ENCODE measurements at regions not wholly inside any gene's neighbourhood (a gene's known extent, or its start where the extent isn't known, plus 50 kb on each side); places are given as distances from the start of the nearest gene placed in this dataset.

DNA sequence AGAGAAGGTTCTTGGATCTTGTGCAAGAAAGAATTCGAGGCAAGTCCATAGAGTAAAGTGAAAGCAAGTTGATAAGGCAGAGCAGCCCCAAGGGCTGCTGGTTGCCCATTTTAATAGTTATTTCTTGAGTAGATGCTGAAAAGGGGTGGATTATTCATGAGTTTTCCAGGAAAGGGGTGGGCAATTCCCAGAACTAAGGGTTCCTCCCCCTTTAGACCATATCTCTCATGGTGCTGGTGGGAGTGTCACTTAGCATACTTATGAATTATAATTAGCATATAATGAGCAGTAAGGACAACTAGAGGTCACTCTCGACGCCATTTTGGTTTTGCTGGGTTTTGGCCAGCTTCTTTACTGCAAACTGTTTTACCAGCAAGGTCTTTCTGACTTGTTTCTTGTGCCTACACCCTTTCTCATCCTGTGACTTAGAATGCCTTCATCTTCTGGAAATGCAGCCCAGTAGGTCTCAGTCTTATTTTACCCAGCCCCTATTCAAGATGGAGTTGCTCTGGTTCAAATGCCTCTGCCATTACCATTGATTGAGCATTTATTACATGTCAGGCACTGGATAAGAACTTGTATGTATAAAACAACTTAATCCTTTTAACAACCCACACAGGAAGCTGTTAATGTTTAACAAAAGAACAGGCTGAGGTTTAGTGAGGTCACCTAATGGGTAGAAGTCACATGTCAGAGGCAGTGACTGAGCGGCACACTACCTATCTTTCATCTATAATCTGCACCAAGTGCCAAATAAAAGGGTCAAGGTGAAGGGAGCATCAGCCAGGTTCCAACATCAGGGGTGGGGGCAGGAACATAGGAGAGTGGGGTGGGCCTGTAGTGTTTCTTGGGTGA is 250.9 kb downstream of the ICOS start:
- 74% methylated on average over 3 of the region's 4 CpGs for WGBS
- no peak for DNase-seq

DNA sequence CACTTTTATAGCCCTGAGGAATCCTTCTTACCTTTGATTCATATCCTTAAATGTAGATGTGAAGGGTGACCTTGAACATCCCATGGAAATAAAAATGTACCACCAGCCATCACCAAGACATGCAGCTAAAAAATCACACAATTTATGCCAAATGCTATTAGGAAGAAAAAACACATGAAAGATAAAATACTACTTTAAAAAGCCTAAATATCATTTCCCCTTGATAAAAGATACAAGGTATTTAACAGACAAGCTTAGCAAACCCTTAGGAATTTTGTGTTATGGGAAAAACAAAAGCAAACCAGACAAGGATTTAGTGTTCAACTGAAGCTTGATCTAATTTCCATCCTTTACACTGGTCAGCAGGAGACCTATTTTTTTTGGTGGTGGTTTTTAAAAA is 255.0 kb downstream of the ICOS start:
- Histone ChIP-seq H3K9me3 (ENCODE audit: control insufficient read depth, low read length) (no peaks in the 10 kb centered on the region), H3K79me1 (replicated peaks; ENCODE audit: low read length, poor library complexity, severe bottlenecking) (no peaks in the 10 kb centered on the region), H3K36me3 (ENCODE audit: control insufficient read depth in 1 of 2, insufficient read depth in 2 of 2, low read depth in 1 of 2, low read length in 2 of 2) (no peaks in the 10 kb centered on the region), H2BK15ac (ENCODE audit: low read depth, poor library complexity, severe bottlenecking) (no peak overlapping the region), H3K23ac (ENCODE audit: low read length in 2 of 2) (no peak overlapping the region), H2AFZ (ENCODE audit: low read depth, low read length) (no peak overlapping the region), H3K4me2 (ENCODE audit: low read length, poor library complexity, severe bottlenecking) (no peak overlapping the region), H2BK12ac (ENCODE audit: low read length in 2 of 2) (no peak overlapping the region), H3K27me3 (ENCODE audit: control insufficient read depth in 1 of 2, insufficient read depth in 1 of 2, low read length in 2 of 2) (peaks cover 6 to 9% of the 10 kb centered on the region in 2 experiments), H4K91ac (ENCODE audit: low read length) (no peak overlapping the region), H3K18ac (ENCODE audit: low read depth in 1 of 2, low read length in 2 of 2) (no peak overlapping the region), H3K9ac (ENCODE audit: low read length) (no peak overlapping the region), H3K4me3 (ENCODE audit: insufficient read depth in 1 of 2, low read depth in 1 of 2, low read length in 2 of 2) (no peak overlapping the region), H2AK5ac (ENCODE audit: low read length, severe bottlenecking) (no peak overlapping the region), H4K8ac (ENCODE audit: low read length) (no peak overlapping the region), H2BK5ac (ENCODE audit: low read depth, low read length, poor library complexity, severe bottlenecking) (no peak overlapping the region), H3K27ac (ENCODE audit: low read length, poor library complexity, severe bottlenecking) (no peak overlapping the region), H3K14ac (ENCODE audit: low read length in 2 of 2) (no peak overlapping the region), H3K4me1 (ENCODE audit: control insufficient read depth, insufficient read depth, low read depth, low read length) (peaks cover 2% of the 10 kb centered on the region), H2BK120ac (ENCODE audit: low read depth, low read length) (no peak overlapping the region), H3K4ac (ENCODE audit: low read depth in 1 of 2, low read length in 2 of 2) (no peak overlapping the region)
- DNase-seq: no peak

More for the DNA sequence above, 250.9 kb downstream of the ICOS start:
- no peaks in the 10 kb centered on the region for H3K36me3 ChIP-seq (ENCODE audit: control insufficient read depth in 1 of 2, insufficient read depth in 2 of 2, low read depth in 1 of 2, low read length in 2 of 2)
- no peak overlapping the region for H3K18ac ChIP-seq (ENCODE audit: low read depth in 1 of 2, low read length in 2 of 2)
- H3K27ac ChIP-seq (ENCODE audit: low read length, poor library complexity, severe bottlenecking): no peak overlapping the region
- H2AFZ ChIP-seq (ENCODE audit: low read depth, low read length): no peak overlapping the region
- no peak overlapping the region for H3K9ac ChIP-seq (ENCODE audit: low read length)
- H3K27me3 ChIP-seq (ENCODE audit: control insufficient read depth in 1 of 2, insufficient read depth in 1 of 2, low read length in 2 of 2): no peaks in the 10 kb centered on the region
- no peak overlapping the region for H4K91ac ChIP-seq (ENCODE audit: low read length)
- no peak overlapping the region for H3K4ac ChIP-seq (ENCODE audit: low read depth in 1 of 2, low read length in 2 of 2)
- H3K9me3 ChIP-seq (ENCODE audit: control insufficient read depth, low read length): no peaks in the 10 kb centered on the region
- H3K23ac ChIP-seq (ENCODE audit: low read length in 2 of 2): no peak overlapping the region
- H2BK5ac ChIP-seq (ENCODE audit: low read depth, low read length, poor library complexity, severe bottlenecking): no peak overlapping the region
- H3K4me1 ChIP-seq (ENCODE audit: control insufficient read depth, insufficient read depth, low read depth, low read length): peaks cover 2% of the 10 kb centered on the region
- H2BK15ac ChIP-seq (ENCODE audit: low read depth, poor library complexity, severe bottlenecking): no peak overlapping the region
- H3K4me3 ChIP-seq (ENCODE audit: insufficient read depth in 1 of 2, low read depth in 1 of 2, low read length in 2 of 2): no peak overlapping the region
- H4K8ac ChIP-seq (ENCODE audit: low read length): no peak overlapping the region
- no peaks in the 10 kb centered on the region for H3K79me1 ChIP-seq (replicated peaks; ENCODE audit: low read length, poor library complexity, severe bottlenecking)
- no peak overlapping the region for H2AK5ac ChIP-seq (ENCODE audit: low read length, severe bottlenecking)
- no peak overlapping the region for H2BK120ac ChIP-seq (ENCODE audit: low read depth, low read length)
- H2BK12ac ChIP-seq (ENCODE audit: low read length in 2 of 2): no peak overlapping the region
- no peak overlapping the region for H3K4me2 ChIP-seq (ENCODE audit: low read length, poor library complexity, severe bottlenecking)
- no peak overlapping the region for H3K14ac ChIP-seq (ENCODE audit: low read length in 2 of 2)

DNA sequence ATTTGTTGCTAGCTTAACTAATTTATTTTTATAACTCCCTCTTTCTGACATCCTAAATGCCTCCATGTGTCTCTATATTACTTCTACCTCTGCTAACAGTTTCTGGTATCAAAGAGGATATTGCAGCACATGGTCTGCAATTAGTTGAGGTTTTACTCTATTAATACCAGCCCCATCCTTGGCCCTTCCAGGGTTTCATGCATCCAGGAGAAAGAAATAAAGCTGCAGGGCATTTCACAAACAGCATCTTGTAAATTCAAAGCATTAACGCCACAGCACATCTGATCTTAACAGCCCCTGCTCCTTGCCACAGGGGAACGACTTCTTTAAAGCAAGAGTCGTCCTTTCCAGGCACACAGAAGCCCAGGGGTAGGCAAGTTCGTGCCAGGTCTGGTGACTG is 258.9 kb downstream of the ICOS start:
- Histone ChIP-seq H2BK5ac (ENCODE audit: low read depth, low read length, poor library complexity, severe bottlenecking) (no peak overlapping the region), H3K18ac (ENCODE audit: low read depth in 1 of 2, low read length in 2 of 2) (no peak overlapping the region), H3K79me1 (replicated peaks; ENCODE audit: low read length, poor library complexity, severe bottlenecking) (no peaks in the 10 kb centered on the region), H3K14ac (ENCODE audit: low read length in 2 of 2) (no peak overlapping the region), H3K23ac (ENCODE audit: low read length in 2 of 2) (no peak overlapping the region), H3K4me2 (ENCODE audit: low read length, poor library complexity, severe bottlenecking) (no peak overlapping the region), H3K27me3 (ENCODE audit: control insufficient read depth in 1 of 2, insufficient read depth in 1 of 2, low read length in 2 of 2) (peaks cover 6 to 9% of the 10 kb centered on the region in 2 experiments), H2BK120ac (ENCODE audit: low read depth, low read length) (no peak overlapping the region), H3K4me3 (ENCODE audit: insufficient read depth in 1 of 2, low read depth in 1 of 2, low read length in 2 of 2) (no peak overlapping the region), H2AFZ (ENCODE audit: low read depth, low read length) (no peak overlapping the region), H2BK12ac (ENCODE audit: low read length in 2 of 2) (no peak overlapping the region), H4K91ac (ENCODE audit: low read length) (no peak overlapping the region), H4K8ac (ENCODE audit: low read length) (no peak overlapping the region), H3K4me1 (ENCODE audit: control insufficient read depth, insufficient read depth, low read depth, low read length) (no peaks in the 10 kb centered on the region), H3K9me3 (ENCODE audit: control insufficient read depth, low read length) (no peaks in the 10 kb centered on the region), H3K9ac (ENCODE audit: low read length) (no peak overlapping the region), H3K36me3 (ENCODE audit: control insufficient read depth in 1 of 2, insufficient read depth in 2 of 2, low read depth in 1 of 2, low read length in 2 of 2) (no peaks in the 10 kb centered on the region), H2BK15ac (ENCODE audit: low read depth, poor library complexity, severe bottlenecking) (no peak overlapping the region), H3K4ac (ENCODE audit: low read depth in 1 of 2, low read length in 2 of 2) (no peak overlapping the region), H2AK5ac (ENCODE audit: low read length, severe bottlenecking) (no peak overlapping the region), H3K27ac (ENCODE audit: low read length, poor library complexity, severe bottlenecking) (no peak overlapping the region)
- 53% methylated on average over 4 of the region's 4 CpGs for WGBS
- no peak for DNase-seq

DNA sequence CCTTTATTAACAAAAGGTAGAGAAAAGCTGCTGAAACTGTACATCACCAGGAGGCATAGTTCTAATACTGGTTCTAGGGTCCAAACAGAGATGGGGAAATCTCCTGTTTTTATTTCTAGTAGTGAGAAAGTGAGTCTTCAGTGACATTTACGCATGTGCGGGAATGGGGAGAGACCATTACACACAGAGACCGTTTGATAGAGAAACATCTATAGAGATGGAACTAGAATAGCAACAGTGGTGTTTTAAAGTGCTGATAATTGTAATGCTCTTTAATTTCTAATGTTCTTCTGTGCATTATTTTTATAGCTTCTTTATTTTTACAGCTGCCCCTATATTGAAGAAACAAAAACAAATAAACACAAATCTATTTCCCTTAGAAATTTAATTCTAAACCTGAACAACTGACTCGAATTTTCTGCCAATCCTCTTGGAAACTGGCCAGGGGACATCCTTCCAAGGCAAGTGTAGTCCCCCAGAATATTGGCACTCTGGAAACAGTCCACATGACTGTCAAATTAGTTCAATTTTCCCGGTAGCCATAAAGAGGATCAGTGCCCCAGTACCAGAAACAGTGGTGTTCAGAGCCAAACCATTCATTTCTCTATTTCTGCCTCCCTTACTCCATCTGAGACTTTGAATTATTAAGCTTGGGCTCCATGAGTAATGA is 260.9 kb downstream of the ICOS start:
- no peak overlapping the region for H2AK5ac ChIP-seq (ENCODE audit: low read length, severe bottlenecking)
- H3K9ac ChIP-seq (ENCODE audit: low read length): no peak overlapping the region
- H2BK12ac ChIP-seq (ENCODE audit: low read length in 2 of 2): no peak overlapping the region
- H3K18ac ChIP-seq (ENCODE audit: low read depth in 1 of 2, low read length in 2 of 2): no peak overlapping the region
- WGBS: 77% methylated on average over 5 of the region's 5 CpGs
- no peak overlapping the region for H3K27ac ChIP-seq (ENCODE audit: low read length, poor library complexity, severe bottlenecking)
- H3K4me3 ChIP-seq (ENCODE audit: insufficient read depth in 1 of 2, low read depth in 1 of 2, low read length in 2 of 2): no peak overlapping the region
- no peak overlapping the region for H4K8ac ChIP-seq (ENCODE audit: low read length)
- no peak overlapping the region for H3K4ac ChIP-seq (ENCODE audit: low read depth in 1 of 2, low read length in 2 of 2)
- no peak overlapping the region for H2BK15ac ChIP-seq (ENCODE audit: low read depth, poor library complexity, severe bottlenecking)
- no peaks in the 10 kb centered on the region for H3K79me1 ChIP-seq (replicated peaks; ENCODE audit: low read length, poor library complexity, severe bottlenecking)
- H2BK5ac ChIP-seq (ENCODE audit: low read depth, low read length, poor library complexity, severe bottlenecking): no peak overlapping the region
- H3K4me1 ChIP-seq (ENCODE audit: control insufficient read depth, insufficient read depth, low read depth, low read length): no peaks in the 10 kb centered on the region
- H3K9me3 ChIP-seq (ENCODE audit: control insufficient read depth, low read length): no peaks in the 10 kb centered on the region
- no peak overlapping the region for H4K91ac ChIP-seq (ENCODE audit: low read length)
- no peak overlapping the region for H2AFZ ChIP-seq (ENCODE audit: low read depth, low read length)
- H3K27me3 ChIP-seq (ENCODE audit: control insufficient read depth in 1 of 2, insufficient read depth in 1 of 2, low read length in 2 of 2): peaks cover 6 to 9% of the 10 kb centered on the region in 2 experiments
- no peak overlapping the region for H2BK120ac ChIP-seq (ENCODE audit: low read depth, low read length)
- H3K4me2 ChIP-seq (ENCODE audit: low read length, poor library complexity, severe bottlenecking): no peak overlapping the region
- H3K23ac ChIP-seq (ENCODE audit: low read length in 2 of 2): no peak overlapping the region
- no peak overlapping the region for H3K14ac ChIP-seq (ENCODE audit: low read length in 2 of 2)
- H3K36me3 ChIP-seq (ENCODE audit: control insufficient read depth in 1 of 2, insufficient read depth in 2 of 2, low read depth in 1 of 2, low read length in 2 of 2): no peaks in the 10 kb centered on the region
- DNase-seq: no peak

Measured in mesenchymal stem cell (in vitro differentiated cells and primary cell).